ENCODE measurements at regions not wholly inside any gene's neighbourhood (a gene's known extent, or its start where the extent isn't known, plus 50 kb on each side); places are given as distances from the start of the nearest gene placed in this dataset.

DNA sequence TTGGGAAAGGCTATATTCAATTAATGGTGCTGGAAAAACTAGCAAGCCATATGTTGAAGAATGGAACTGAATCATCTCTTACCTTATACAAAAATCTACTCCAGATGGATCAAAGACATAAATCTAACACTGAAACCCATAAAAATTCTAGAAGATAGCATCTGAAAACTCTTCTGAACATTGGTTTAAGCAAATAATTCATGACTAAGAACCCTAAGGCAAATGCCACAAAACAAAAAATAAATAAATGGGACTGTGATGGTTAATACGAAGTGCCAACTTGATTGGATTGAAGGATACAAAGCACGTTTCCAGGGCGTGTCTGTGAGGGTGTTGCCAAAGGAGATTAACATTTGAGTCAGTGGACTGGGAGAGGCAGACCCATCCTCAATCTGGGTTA lies 1130.0 kb downstream of the DNAJB9 start:
- TF ChIP-seq, protein P1, sequence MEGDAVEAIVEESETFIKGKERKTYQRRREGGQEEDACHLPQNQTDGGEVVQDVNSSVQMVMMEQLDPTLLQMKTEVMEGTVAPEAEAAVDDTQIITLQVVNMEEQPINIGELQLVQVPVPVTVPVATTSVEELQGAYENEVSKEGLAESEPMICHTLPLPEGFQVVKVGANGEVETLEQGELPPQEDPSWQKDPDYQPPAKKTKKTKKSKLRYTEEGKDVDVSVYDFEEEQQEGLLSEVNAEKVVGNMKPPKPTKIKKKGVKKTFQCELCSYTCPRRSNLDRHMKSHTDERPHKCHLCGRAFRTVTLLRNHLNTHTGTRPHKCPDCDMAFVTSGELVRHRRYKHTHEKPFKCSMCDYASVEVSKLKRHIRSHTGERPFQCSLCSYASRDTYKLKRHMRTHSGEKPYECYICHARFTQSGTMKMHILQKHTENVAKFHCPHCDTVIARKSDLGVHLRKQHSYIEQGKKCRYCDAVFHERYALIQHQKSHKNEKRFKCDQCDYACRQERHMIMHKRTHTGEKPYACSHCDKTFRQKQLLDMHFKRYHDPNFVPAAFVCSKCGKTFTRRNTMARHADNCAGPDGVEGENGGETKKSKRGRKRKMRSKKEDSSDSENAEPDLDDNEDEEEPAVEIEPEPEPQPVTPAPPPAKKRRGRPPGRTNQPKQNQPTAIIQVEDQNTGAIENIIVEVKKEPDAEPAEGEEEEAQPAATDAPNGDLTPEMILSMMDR (conservative IDR thresholded peaks at IDR 0.05; ENCODE audit: low read depth, low read length) = no peak
- TF ChIP-seq EZH2 (IDR thresholded peaks at IDR 0.05; ENCODE audit: low read length, unreplicated experiment) = no peak

Data from PC-3 (cell line).